MM.1S (cell line): ENCODE measurements at regions not wholly inside any gene's neighbourhood (a gene's known extent, or its start where the extent isn't known, plus 50 kb on each side); places are given as distances from the start of the nearest gene placed in this dataset.

Experiments
- EZH2 ChIP-seq: fragments of 300-600 bp; sonication (generic); optimal IDR thresholded peaks from 2 replicates; pipeline ENCODE3; 2017; ENCODE audit warnings: low read depth, mild to moderate bottlenecking, antibody characterized with exemption, low read length, mixed read lengths
- TF ChIP-seq, protein P1 (sequence below): fragments of 300-600 bp; sonication (generic); IDR thresholded peaks from 2 replicates; pipeline ENCODE4 v1.5.1; 2016; ENCODE audit warnings: antibody characterized with exemption, low read length, mixed read lengths

DNA sequence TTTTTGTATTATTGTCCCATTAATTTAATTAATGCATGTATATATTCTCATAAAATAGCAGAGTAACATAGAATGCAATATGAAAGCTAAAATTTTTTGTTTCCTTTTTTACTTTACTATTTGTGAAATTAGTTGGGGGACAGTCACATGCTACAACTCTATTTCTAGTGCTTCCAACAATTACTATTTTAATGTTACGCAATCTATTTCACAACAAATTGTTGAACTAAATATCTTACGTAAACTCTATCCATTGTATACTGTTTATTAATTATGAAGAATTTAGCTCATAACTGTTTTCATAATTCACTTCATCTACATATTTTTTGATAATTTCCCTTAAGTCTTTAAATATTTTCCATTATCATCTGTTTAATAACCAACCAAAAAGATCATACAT lies 1685.4 kb upstream of the CDH6 start:
- no peak for TF ChIP-seq EZH2
- TF ChIP-seq, protein P1, sequence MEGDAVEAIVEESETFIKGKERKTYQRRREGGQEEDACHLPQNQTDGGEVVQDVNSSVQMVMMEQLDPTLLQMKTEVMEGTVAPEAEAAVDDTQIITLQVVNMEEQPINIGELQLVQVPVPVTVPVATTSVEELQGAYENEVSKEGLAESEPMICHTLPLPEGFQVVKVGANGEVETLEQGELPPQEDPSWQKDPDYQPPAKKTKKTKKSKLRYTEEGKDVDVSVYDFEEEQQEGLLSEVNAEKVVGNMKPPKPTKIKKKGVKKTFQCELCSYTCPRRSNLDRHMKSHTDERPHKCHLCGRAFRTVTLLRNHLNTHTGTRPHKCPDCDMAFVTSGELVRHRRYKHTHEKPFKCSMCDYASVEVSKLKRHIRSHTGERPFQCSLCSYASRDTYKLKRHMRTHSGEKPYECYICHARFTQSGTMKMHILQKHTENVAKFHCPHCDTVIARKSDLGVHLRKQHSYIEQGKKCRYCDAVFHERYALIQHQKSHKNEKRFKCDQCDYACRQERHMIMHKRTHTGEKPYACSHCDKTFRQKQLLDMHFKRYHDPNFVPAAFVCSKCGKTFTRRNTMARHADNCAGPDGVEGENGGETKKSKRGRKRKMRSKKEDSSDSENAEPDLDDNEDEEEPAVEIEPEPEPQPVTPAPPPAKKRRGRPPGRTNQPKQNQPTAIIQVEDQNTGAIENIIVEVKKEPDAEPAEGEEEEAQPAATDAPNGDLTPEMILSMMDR, result no peak
